ENCODE measurements at regions not wholly inside any gene's neighbourhood (a gene's known extent, or its start where the extent isn't known, plus 50 kb on each side); places are given as distances from the start of the nearest gene placed in this dataset.

- Histone ChIP-seq H3K27me3 (ENCODE audit: insufficient read depth, low read length) (no peaks in the 10 kb centered on the region), H3T11ph (ENCODE audit: low read length) (no peak overlapping the region), H3K9ac (ENCODE audit: extremely low read depth, insufficient read length, low read length) (no peak overlapping the region), H3K23me2 (ENCODE audit: insufficient read length, low read depth, low read length, poor library complexity, severe bottlenecking) (no peaks in the 10 kb centered on the region), H4K5ac (ENCODE audit: insufficient read length, low read depth, low read length) (no peak overlapping the region), H3K79me2 (ENCODE audit: insufficient read depth, low read length) (no peaks in the 10 kb centered on the region), H2BK5ac (ENCODE audit: insufficient read length, low read length) (no peak overlapping the region), H3K4me1 (ENCODE audit: insufficient read depth, low read length) (no peaks in the 10 kb centered on the region), H2AFZ (ENCODE audit: low read length) (no peak overlapping the region), H3K56ac (ENCODE audit: insufficient read length, low read depth, low read length) (no peak overlapping the region), H3K14ac (ENCODE audit: insufficient read depth, low read length) (no peak overlapping the region), H2BK15ac (ENCODE audit: low read depth, low read length) (no peak overlapping the region), H3K79me1 (ENCODE audit: insufficient read depth, low read depth, low read length, poor library complexity, severe bottlenecking) (no peaks in the 10 kb centered on the region), H3K4ac (ENCODE audit: low read depth, low read length) (no peak overlapping the region), H2BK20ac (ENCODE audit: low read depth, low read length, poor library complexity, severe bottlenecking) (no peak overlapping the region), H3K23ac (ENCODE audit: insufficient read length, low read depth, low read length) (no peak overlapping the region), H3K4me2 (ENCODE audit: insufficient read depth, insufficient read length, low read length) (no peak overlapping the region), H2BK12ac (ENCODE audit: insufficient read length, low read depth, low read length) (no peak overlapping the region), H2BK120ac (ENCODE audit: low read depth, low read length, poor library complexity, severe bottlenecking) (no peak overlapping the region), H3K9me3 (ENCODE audit: control insufficient read depth, low read depth, low read length) (no peaks in the 10 kb centered on the region), H4K8ac (replicated peaks; ENCODE audit: insufficient read length, low read depth, low read length) (no peak overlapping the region), H3K18ac (ENCODE audit: insufficient read length, low read depth, low read length) (no peak overlapping the region), H4K20me1 (ENCODE audit: control insufficient read depth, insufficient read depth, insufficient read length) (no peaks in the 10 kb centered on the region), H3K27ac (ENCODE audit: insufficient read length, low read depth, low read length) (no peak overlapping the region), H4K91ac (ENCODE audit: insufficient read length, low read depth, low read length) (no peak overlapping the region), H2AK5ac (ENCODE audit: insufficient read length, low read length) (no peak overlapping the region)
- no CpG with 5 or more reads among the region's 8 CpGs for WGBS (ENCODE audit: extremely low coverage, insufficient read length, low lambda C conversion rate)
- DNase-seq: no peak
- no peaks in the 10 kb centered on the region; a peak in 1 of 5 replicates for H3K9me3 Mint-ChIP-seq
- TF ChIP-seq CTCF (conservative IDR thresholded peaks at IDR 0.05): no peak
- H3K4me1 Mint-ChIP-seq: peaks cover 11 to 13% of the 10 kb centered on the region in 2 experiments
- no peaks in the 10 kb centered on the region for H3K36me3 Mint-ChIP-seq (ENCODE audit: insufficient read depth in 1 of 3, low read depth in 3 of 3)
- H3K4me3 Mint-ChIP-seq: no peak overlapping the region
- no peaks in the 10 kb centered on the region for H3K27me3 Mint-ChIP-seq (ENCODE audit: low read depth)
- no peak overlapping the region for H3K27ac Mint-ChIP-seq
These were observed 719.3 kb upstream of the SGO1 start for GRCh38 chr3:20905210-20905805.

Data from H9 (cell line).